NK-92 (cell line): ENCODE measurements at regions not wholly inside any gene's neighbourhood (a gene's known extent, or its start where the extent isn't known, plus 50 kb on each side); places are given as distances from the start of the nearest gene placed in this dataset.

Experiments
- DNase-seq: peaks from one replicate; lab custom pipeline; 2025; ENCODE audit not compliant: unreplicated experiment; lab: John Stamatoyannopoulos, UW

- no peak for DNase-seq
Measured at GRCh38 chr4:184529283-184529682, 54.9 kb upstream of the IRF2 start.

GRCh38 chr4:184528713-184529112 is 54.4 kb upstream of the IRF2 start:
- no peak for DNase-seq

GRCh38 chr4:184528051-184528450 is 53.7 kb upstream of the IRF2 start:
- no peak for DNase-seq

GRCh38 chr4:184526228-184526627 is 51.9 kb upstream of the IRF2 start:
- DNase-seq: no peak
